HepG2 (cell line): ENCODE measurements at regions not wholly inside any gene's neighbourhood (a gene's known extent, or its start where the extent isn't known, plus 50 kb on each side); places are given as distances from the start of the nearest gene placed in this dataset.

ENCODE experiments used
- CAMTA2 ChIP-seq: sonication (generic); formaldehyde crosslinking; IDR thresholded peaks from 2 replicates; pipeline ENCODE4 v1.4.0; 2020; ENCODE audit warnings: mild to moderate bottlenecking, missing genetic modification reagents, borderline replicate concordance
- EHMT2 ChIP-seq: fragments of 200-600 bp; sonication (generic); IDR thresholded peaks from 2 replicates; pipeline ENCODE4 v1.7.0; 2017; ENCODE audit warnings: antibody characterized with exemption, low read depth, low read length, borderline replicate concordance
- MEIS1 ChIP-seq: sonication (generic); formaldehyde crosslinking; IDR thresholded peaks from 2 replicates; pipeline ENCODE4 v1.9.0; 2021; ENCODE audit warnings: mild to moderate bottlenecking, missing genetic modification reagents, moderate library complexity, borderline replicate concordance
- PPARG ChIP-seq: conservative IDR thresholded peaks from 2 replicates; pipeline ENCODE4 v1.6.1; 2016; ENCODE audit warnings: missing biosample characterization, missing genetic modification reagents
- STAT5B ChIP-seq: sonication (generic); formaldehyde crosslinking; IDR thresholded peaks from 2 replicates; pipeline ENCODE4 v1.4.0; 2020; ENCODE audit warnings: missing genetic modification reagents
- TCF7L2 ChIP-seq: IDR thresholded peaks from 2 replicates; pipeline ENCODE4 v1.6.1; 2011; ENCODE audit warnings: mild to moderate bottlenecking, low read depth, low read length, moderate library complexity
- YY1 ChIP-seq: IDR thresholded peaks from 2 replicates; pipeline ENCODE4 v1.6.1; 2011; ENCODE audit warnings: low read length, low read depth, moderate library complexity, mild to moderate bottlenecking; ENCODE audit not compliant: insufficient read depth, insufficient replicate concordance
- ZKSCAN8 ChIP-seq: IDR thresholded peaks from 2 replicates; pipeline ENCODE4 v1.6.1; 2016; ENCODE audit warnings: borderline replicate concordance, missing genetic modification reagents, missing compliant biosample characterization
- TF ChIP-seq, protein P1 (sequence below): sonication (generic); formaldehyde crosslinking; IDR thresholded peaks from 2 replicates; pipeline ENCODE4 v1.4.0; 2020; ENCODE audit warnings: mild to moderate bottlenecking, missing genetic modification reagents, borderline replicate concordance
- TF ChIP-seq, protein P2 (sequence below), 2 experiments: IDR thresholded peaks; 2 replicates each; pipeline ENCODE4 v1.6.1; 2011 to 2012; ENCODE audit warnings: low read length in 2 of 2, borderline replicate concordance in 1 of 2, low read depth in 1 of 2, mild to moderate bottlenecking in 1 of 2, moderate library complexity in 1 of 2
- TF ChIP-seq, protein P3 (sequence below): sonication (generic); formaldehyde crosslinking; IDR thresholded peaks from 2 replicates; pipeline ENCODE4 v1.5.0; 2020; ENCODE audit warnings: mild to moderate bottlenecking, missing genetic modification reagents, moderate library complexity

DNA sequence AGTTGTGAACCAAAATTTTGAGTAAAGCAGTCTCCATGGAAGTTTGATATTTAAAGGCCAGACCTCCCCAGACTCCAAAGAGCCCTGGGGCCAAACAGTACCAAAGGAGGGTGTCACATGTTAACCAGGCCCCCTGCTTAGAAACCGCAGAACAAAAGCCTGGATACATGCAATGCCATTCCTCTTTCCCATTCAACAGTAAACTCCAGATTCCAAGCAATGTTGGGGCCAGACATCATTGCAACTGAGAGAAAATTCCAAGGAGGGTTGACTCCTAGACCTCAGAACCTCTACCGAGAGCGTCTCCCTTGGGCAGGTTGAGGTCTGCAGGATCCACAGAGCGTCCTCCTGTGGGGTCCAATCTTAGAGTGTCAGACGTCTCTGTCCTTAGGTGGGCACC is 404.4 kb upstream of the SYT4 start:
- TF ChIP-seq PPARG (CRISPR knock-in tag): no peak
- TF ChIP-seq, protein P1, sequence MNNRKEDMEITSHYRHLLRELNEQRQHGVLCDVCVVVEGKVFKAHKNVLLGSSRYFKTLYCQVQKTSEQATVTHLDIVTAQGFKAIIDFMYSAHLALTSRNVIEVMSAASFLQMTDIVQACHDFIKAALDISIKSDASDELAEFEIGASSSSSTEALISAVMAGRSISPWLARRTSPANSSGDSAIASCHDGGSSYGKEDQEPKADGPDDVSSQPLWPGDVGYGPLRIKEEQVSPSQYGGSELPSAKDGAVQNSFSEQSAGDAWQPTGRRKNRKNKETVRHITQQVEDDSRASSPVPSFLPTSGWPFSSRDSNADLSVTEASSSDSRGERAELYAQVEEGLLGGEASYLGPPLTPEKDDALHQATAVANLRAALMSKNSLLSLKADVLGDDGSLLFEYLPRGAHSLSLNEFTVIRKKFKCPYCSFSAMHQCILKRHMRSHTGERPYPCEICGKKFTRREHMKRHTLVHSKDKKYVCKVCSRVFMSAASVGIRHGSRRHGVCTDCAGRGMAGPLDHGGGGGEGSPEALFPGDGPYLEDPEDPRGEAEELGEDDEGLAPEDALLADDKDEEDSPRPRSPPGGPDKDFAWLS (CRISPR knock-in tag): no peak
- no peak for TF ChIP-seq MEIS1 (CRISPR knock-in tag)
- TF ChIP-seq, protein P2, sequence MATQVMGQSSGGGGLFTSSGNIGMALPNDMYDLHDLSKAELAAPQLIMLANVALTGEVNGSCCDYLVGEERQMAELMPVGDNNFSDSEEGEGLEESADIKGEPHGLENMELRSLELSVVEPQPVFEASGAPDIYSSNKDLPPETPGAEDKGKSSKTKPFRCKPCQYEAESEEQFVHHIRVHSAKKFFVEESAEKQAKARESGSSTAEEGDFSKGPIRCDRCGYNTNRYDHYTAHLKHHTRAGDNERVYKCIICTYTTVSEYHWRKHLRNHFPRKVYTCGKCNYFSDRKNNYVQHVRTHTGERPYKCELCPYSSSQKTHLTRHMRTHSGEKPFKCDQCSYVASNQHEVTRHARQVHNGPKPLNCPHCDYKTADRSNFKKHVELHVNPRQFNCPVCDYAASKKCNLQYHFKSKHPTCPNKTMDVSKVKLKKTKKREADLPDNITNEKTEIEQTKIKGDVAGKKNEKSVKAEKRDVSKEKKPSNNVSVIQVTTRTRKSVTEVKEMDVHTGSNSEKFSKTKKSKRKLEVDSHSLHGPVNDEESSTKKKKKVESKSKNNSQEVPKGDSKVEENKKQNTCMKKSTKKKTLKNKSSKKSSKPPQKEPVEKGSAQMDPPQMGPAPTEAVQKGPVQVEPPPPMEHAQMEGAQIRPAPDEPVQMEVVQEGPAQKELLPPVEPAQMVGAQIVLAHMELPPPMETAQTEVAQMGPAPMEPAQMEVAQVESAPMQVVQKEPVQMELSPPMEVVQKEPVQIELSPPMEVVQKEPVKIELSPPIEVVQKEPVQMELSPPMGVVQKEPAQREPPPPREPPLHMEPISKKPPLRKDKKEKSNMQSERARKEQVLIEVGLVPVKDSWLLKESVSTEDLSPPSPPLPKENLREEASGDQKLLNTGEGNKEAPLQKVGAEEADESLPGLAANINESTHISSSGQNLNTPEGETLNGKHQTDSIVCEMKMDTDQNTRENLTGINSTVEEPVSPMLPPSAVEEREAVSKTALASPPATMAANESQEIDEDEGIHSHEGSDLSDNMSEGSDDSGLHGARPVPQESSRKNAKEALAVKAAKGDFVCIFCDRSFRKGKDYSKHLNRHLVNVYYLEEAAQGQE (IDR thresholded peaks at IDR 0.05; ENCODE audit: borderline replicate concordance in 1 of 2, low read depth in 1 of 2, low read length in 2 of 2): no peak
- TF ChIP-seq, protein P3, sequence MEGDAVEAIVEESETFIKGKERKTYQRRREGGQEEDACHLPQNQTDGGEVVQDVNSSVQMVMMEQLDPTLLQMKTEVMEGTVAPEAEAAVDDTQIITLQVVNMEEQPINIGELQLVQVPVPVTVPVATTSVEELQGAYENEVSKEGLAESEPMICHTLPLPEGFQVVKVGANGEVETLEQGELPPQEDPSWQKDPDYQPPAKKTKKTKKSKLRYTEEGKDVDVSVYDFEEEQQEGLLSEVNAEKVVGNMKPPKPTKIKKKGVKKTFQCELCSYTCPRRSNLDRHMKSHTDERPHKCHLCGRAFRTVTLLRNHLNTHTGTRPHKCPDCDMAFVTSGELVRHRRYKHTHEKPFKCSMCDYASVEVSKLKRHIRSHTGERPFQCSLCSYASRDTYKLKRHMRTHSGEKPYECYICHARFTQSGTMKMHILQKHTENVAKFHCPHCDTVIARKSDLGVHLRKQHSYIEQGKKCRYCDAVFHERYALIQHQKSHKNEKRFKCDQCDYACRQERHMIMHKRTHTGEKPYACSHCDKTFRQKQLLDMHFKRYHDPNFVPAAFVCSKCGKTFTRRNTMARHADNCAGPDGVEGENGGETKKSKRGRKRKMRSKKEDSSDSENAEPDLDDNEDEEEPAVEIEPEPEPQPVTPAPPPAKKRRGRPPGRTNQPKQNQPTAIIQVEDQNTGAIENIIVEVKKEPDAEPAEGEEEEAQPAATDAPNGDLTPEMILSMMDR (CRISPR knock-in tag): no peak
- no peak for TF ChIP-seq TCF7L2
- TF ChIP-seq CAMTA2 (CRISPR knock-in tag): no peak
- TF ChIP-seq ZKSCAN8 (CRISPR knock-in tag): no peak
- TF ChIP-seq STAT5B (CRISPR knock-in tag): no peak
- no peak for TF ChIP-seq YY1
- no peak for TF ChIP-seq EHMT2
